ENCODE measurements at regions not wholly inside any gene's neighbourhood (a gene's known extent, or its start where the extent isn't known, plus 50 kb on each side); places are given as distances from the start of the nearest gene placed in this dataset.
"Not testable (repeated sequence)": the region's sequence is repeated elsewhere in the genome, so short reads cannot be mapped to it uniquely, and the experiment has no call there.

DNA sequence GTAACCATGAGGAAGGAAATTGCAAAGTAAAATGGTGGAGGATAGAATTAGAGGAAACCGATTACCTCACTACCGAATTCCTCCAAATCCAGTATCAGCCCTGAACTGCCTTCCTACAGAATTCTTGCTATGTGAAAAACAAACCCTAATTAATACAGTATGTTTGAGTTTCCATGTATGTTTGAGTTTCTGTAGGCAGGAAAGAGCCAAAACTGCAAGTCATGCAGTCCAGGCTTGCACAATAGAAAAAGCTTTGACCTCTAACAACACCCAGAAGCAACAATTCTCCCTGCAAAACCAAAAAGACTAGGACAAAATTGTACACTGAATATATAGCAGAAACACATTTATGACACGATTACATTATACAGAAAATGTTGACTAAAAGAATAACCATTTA is 614.8 kb downstream of the DIPK2A start:
- Histone ChIP-seq H3K4me1 (ENCODE audit: insufficient read depth, low read length, severe bottlenecking) (no peaks in the 10 kb centered on the region), H3K9ac (ENCODE audit: low read length) (no peak overlapping the region), H4K20me1 (ENCODE audit: insufficient read depth, low read length) (no peaks in the 10 kb centered on the region), H3K27me3 (ENCODE audit: insufficient read depth, low read length) (no peaks in the 10 kb centered on the region), H3K4me2 (ENCODE audit: low read length) (no peak overlapping the region), H3K4me3 (ENCODE audit: low read depth, low read length, poor library complexity, severe bottlenecking) (no peak overlapping the region), H3K79me2 (ENCODE audit: insufficient read depth, low read length) (no peaks in the 10 kb centered on the region), H3K9me2 (ENCODE audit: low read depth, low read length) (no peaks in the 10 kb centered on the region), H3F3A (ENCODE audit: insufficient read depth, low read length) (no peaks in the 10 kb centered on the region), H3K36me3 (ENCODE audit: insufficient read depth, low read length) (no peaks in the 10 kb centered on the region), H3K27ac (ENCODE audit: low read depth, low read length, poor library complexity, severe bottlenecking) (no peak overlapping the region), H2AFZ (ENCODE audit: low read length) (no peak overlapping the region), H3K9me3 (ENCODE audit: low read length) (no peaks in the 10 kb centered on the region)
- no peak for TF ChIP-seq EZH2 (IDR thresholded peaks at IDR 0.05; ENCODE audit: borderline replicate concordance, low read length)
- TF ChIP-seq, protein P1, sequence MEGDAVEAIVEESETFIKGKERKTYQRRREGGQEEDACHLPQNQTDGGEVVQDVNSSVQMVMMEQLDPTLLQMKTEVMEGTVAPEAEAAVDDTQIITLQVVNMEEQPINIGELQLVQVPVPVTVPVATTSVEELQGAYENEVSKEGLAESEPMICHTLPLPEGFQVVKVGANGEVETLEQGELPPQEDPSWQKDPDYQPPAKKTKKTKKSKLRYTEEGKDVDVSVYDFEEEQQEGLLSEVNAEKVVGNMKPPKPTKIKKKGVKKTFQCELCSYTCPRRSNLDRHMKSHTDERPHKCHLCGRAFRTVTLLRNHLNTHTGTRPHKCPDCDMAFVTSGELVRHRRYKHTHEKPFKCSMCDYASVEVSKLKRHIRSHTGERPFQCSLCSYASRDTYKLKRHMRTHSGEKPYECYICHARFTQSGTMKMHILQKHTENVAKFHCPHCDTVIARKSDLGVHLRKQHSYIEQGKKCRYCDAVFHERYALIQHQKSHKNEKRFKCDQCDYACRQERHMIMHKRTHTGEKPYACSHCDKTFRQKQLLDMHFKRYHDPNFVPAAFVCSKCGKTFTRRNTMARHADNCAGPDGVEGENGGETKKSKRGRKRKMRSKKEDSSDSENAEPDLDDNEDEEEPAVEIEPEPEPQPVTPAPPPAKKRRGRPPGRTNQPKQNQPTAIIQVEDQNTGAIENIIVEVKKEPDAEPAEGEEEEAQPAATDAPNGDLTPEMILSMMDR (IDR thresholded peaks at IDR 0.05; ENCODE audit: low read length) = no peak

DNA sequence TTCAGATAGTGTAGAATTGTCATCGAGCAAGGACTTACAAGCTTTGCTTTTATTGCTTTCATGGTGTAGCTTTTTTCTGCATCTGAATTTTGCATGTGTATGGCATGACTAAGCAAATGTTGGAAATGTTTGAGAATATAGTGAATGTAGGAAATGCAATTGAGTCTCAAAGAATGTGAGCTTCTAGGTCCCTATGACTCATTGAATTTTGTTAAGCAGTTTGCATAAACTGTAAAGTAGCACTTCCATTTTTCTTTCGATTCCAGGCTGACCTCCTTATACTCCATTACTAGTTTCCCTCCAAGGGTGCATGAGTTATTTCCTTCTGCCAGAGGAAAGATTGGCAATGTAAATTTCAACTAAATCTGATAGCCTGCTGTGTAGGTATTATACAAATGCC is 619.2 kb downstream of the DIPK2A start:
- no peaks in the 10 kb centered on the region for H4K20me1 ChIP-seq (ENCODE audit: insufficient read depth, low read length)
- H3K4me1 ChIP-seq (ENCODE audit: insufficient read depth, low read length, severe bottlenecking) = no peaks in the 10 kb centered on the region
- H3K9ac ChIP-seq (ENCODE audit: low read length) = no peak overlapping the region
- no peaks in the 10 kb centered on the region for H3K9me2 ChIP-seq (ENCODE audit: low read depth, low read length)
- no peaks in the 10 kb centered on the region for H3K36me3 ChIP-seq (ENCODE audit: insufficient read depth, low read length)
- H2AFZ ChIP-seq (ENCODE audit: low read length) = no peak overlapping the region
- H3K9me3 ChIP-seq (ENCODE audit: low read length) = no peaks in the 10 kb centered on the region
- no peak overlapping the region for H3K27ac ChIP-seq (ENCODE audit: low read depth, low read length, poor library complexity, severe bottlenecking)
- no peak overlapping the region for H3K4me3 ChIP-seq (ENCODE audit: low read depth, low read length, poor library complexity, severe bottlenecking)
- H3K27me3 ChIP-seq (ENCODE audit: insufficient read depth, low read length) = no peaks in the 10 kb centered on the region
- TF ChIP-seq EZH2 (IDR thresholded peaks at IDR 0.05; ENCODE audit: borderline replicate concordance, low read length) = no peak
- no peak overlapping the region for H3K4me2 ChIP-seq (ENCODE audit: low read length)
- H3K79me2 ChIP-seq (ENCODE audit: insufficient read depth, low read length) = no peaks in the 10 kb centered on the region
- H3F3A ChIP-seq (ENCODE audit: insufficient read depth, low read length) = no peaks in the 10 kb centered on the region

DNA sequence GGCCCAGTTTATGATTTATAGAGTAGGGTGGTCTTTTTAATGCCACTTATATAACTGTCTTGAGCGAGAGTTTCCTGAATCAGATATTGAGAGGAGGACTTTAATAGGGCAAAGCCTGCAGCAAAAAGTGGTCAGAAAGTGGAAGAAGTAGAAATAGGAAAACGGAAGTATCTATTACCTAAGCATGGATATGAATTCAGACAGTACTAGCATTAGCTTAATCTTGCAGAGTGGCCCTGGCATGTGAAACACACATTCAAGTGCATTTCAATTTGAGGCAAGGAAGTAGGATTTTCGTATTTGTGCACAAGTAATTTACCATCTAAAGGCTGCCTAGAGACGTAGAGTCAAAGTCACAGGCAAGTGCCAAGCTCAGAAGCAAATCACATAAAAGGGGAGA is 622.3 kb downstream of the DIPK2A start:
- Histone ChIP-seq H3K4me3 (ENCODE audit: low read depth, low read length, poor library complexity, severe bottlenecking) (no peak overlapping the region), H3K27me3 (ENCODE audit: insufficient read depth, low read length) (no peaks in the 10 kb centered on the region), H3K27ac (ENCODE audit: low read depth, low read length, poor library complexity, severe bottlenecking) (no peak overlapping the region), H3K4me2 (ENCODE audit: low read length) (no peak overlapping the region), H3K36me3 (ENCODE audit: insufficient read depth, low read length) (no peaks in the 10 kb centered on the region), H2AFZ (ENCODE audit: low read length) (no peak overlapping the region), H3K9me2 (ENCODE audit: low read depth, low read length) (no peaks in the 10 kb centered on the region), H3K9me3 (ENCODE audit: low read length) (no peaks in the 10 kb centered on the region), H3K4me1 (ENCODE audit: insufficient read depth, low read length, severe bottlenecking) (no peaks in the 10 kb centered on the region), H4K20me1 (ENCODE audit: insufficient read depth, low read length) (no peaks in the 10 kb centered on the region), H3K9ac (ENCODE audit: low read length) (no peak overlapping the region), H3F3A (ENCODE audit: insufficient read depth, low read length) (no peaks in the 10 kb centered on the region), H3K79me2 (ENCODE audit: insufficient read depth, low read length) (no peaks in the 10 kb centered on the region)
- no peak for TF ChIP-seq EZH2 (IDR thresholded peaks at IDR 0.05; ENCODE audit: borderline replicate concordance, low read length)
- TF ChIP-seq, protein P1 (IDR thresholded peaks at IDR 0.05; ENCODE audit: low read length) = no peak

DNA sequence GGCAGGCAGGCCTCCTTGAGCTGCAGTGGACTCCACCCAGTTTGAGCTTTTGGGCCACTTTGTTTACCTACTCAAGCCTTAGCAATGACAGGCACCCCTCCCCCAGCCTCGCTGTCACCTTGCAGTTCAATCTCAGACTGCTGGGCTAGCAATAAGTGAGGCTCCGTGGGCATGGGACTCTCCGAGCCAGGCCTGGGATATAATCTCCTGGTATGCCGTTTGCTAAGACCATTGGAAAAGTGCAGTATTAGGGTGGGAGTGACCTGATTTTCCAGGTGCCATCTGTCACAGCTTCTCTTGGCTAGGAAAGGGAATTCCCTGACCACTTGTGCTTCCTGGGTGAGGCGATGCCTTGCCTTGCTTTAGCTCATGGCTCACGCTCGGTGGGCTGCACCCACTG is 648.6 kb downstream of the DIPK2A start:
- not testable (repeated sequence) for H3K36me3 ChIP-seq (ENCODE audit: insufficient read depth, low read length); H3F3A ChIP-seq (ENCODE audit: insufficient read depth, low read length); H4K20me1 ChIP-seq (ENCODE audit: insufficient read depth, low read length); H3K27ac ChIP-seq (ENCODE audit: low read depth, low read length, poor library complexity, severe bottlenecking); H3K9me2 ChIP-seq (ENCODE audit: low read depth, low read length); H3K9ac ChIP-seq (ENCODE audit: low read length); H3K4me2 ChIP-seq (ENCODE audit: low read length); H3K4me3 ChIP-seq (ENCODE audit: low read depth, low read length, poor library complexity, severe bottlenecking); H3K27me3 ChIP-seq (ENCODE audit: insufficient read depth, low read length); H3K9me3 ChIP-seq (ENCODE audit: low read length); H3K79me2 ChIP-seq (ENCODE audit: insufficient read depth, low read length); H2AFZ ChIP-seq (ENCODE audit: low read length); H3K4me1 ChIP-seq (ENCODE audit: insufficient read depth, low read length, severe bottlenecking)
